ENCODE measurements at regions not wholly inside any gene's neighbourhood (a gene's known extent, or its start where the extent isn't known, plus 50 kb on each side); places are given as distances from the start of the nearest gene placed in this dataset.

DNA sequence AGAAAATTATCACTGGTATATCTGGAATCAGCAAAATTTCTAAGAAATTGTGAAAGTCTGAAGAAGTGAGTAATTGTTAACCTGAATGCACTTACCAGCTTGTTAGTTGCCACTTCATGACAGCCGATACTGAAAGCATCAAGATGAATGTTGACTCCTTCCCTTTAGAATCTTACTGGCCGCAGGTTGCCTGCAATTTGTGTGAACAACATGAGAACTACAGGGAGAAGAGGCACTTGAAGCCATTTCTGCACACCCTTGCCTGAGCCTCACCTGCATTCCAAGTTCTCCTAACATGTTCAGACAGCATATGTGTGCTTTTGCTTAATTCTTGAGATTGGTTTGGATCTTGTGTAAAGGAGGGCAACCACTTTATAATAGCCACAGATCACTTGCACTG, 59.2 kb upstream of the SSX2IP start:
- no peaks in the 10 kb centered on the region for H3K9me3 ChIP-seq
- no peaks in the 10 kb centered on the region for H3K4me1 ChIP-seq
- no peak overlapping the region for H3K27ac ChIP-seq
- H3K4me3 ChIP-seq: no peak overlapping the region
- no peaks in the 10 kb centered on the region for H3K36me3 ChIP-seq
- TF ChIP-seq CTCF (IDR thresholded peaks at IDR 0.05): no peak
- DNase-seq (no peak), ATAC-seq (peak; percentile 56)
- H3K27me3 ChIP-seq: peaks cover 0 to 21% of the 10 kb centered on the region in 2 donors
- intact Hi-C loops (cut with DNase I): no loop called here

DNA sequence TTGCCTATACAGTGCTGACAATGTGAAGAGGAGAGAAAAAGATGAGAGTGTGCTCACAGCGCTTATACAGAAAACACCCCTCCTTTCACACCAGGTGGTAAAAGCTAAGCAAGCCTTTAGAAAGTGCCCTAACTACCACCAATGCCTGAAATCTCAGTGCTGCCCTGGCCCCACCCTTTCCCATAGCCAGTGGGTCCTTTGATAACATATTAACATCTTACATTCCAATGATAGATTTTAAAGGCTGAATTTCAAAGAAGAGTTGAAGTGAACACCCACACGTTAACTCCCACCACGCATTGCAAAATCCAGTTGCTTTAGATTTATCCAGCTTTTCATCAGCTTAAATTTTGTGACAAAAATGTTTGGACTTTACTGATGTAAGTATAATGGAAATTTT, 58.1 kb upstream of the SSX2IP start:
- no peak overlapping the region for H3K4me3 ChIP-seq
- DNase-seq: no peak
- intact Hi-C loops (cut with DNase I): no loop called here
- H3K4me1 ChIP-seq: no peaks in the 10 kb centered on the region
- peaks cover 0 to 19% of the 10 kb centered on the region in 2 donors for H3K27me3 ChIP-seq
- no peaks in the 10 kb centered on the region for H3K9me3 ChIP-seq
- no peak for TF ChIP-seq CTCF (IDR thresholded peaks at IDR 0.05)
- ATAC-seq: no peak
- H3K36me3 ChIP-seq: no peaks in the 10 kb centered on the region
- H3K27ac ChIP-seq: no peak overlapping the region

GRCh38 chr1:84745857-84746256, 55.6 kb upstream of the SSX2IP start:
- ATAC-seq (no peak), DNase-seq (no peak)
- no peaks in the 10 kb centered on the region for H3K9me3 ChIP-seq
- no peaks in the 10 kb centered on the region for H3K36me3 ChIP-seq
- TF ChIP-seq CTCF (IDR thresholded peaks at IDR 0.05): no peak
- no peak overlapping the region for H3K4me3 ChIP-seq
- peaks cover 0 to 9% of the 10 kb centered on the region in 2 donors for H3K27me3 ChIP-seq
- H3K4me1 ChIP-seq: no peaks in the 10 kb centered on the region
- no peak overlapping the region for H3K27ac ChIP-seq
- intact Hi-C loops (cut with DNase I): no loop called here

- no peaks in the 10 kb centered on the region for H3K9me3 ChIP-seq
- DNase-seq (no peak), ATAC-seq (no peak)
- H3K36me3 ChIP-seq: no peaks in the 10 kb centered on the region
- no peaks in the 10 kb centered on the region for H3K4me1 ChIP-seq
- no peak for TF ChIP-seq CTCF (IDR thresholded peaks at IDR 0.05)
- intact Hi-C loops (cut with DNase I): no loop called here
- peaks cover 0 to 9% of the 10 kb centered on the region in 2 donors for H3K27me3 ChIP-seq
- no peak overlapping the region for H3K27ac ChIP-seq
- no peak overlapping the region for H3K4me3 ChIP-seq
Measured at GRCh38 chr1:84743896-84744295, 53.6 kb upstream of the SSX2IP start.

DNA sequence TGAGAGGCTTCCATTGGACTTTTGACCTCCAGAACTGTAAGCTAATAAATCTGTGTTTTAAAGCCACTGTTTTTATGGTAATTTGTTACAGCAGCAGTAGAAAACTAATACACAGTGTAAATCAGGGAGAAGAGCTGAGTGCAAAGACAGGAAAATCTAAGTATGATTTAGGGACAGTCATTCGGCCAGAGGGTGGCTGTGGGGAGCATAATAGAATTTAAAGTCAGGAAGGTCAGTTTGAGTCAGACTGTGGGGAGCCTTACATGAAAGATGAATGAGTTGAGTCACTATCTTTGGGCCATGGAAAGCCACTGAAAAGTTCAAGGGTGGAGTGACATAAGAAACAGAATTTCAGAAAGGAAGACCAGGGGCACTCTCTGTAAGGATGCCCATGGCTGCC, 52.4 kb upstream of the SSX2IP start:
- Histone ChIP-seq H3K9me3 (no peaks in the 10 kb centered on the region), H3K27ac (no peak overlapping the region), H3K36me3 (no peaks in the 10 kb centered on the region), H3K27me3 (peaks cover 0 to 2% of the 10 kb centered on the region in 2 donors), H3K4me3 (no peak overlapping the region), H3K4me1 (no peaks in the 10 kb centered on the region)
- TF ChIP-seq CTCF (IDR thresholded peaks at IDR 0.05): no peak
- no peak for ATAC-seq
- DNase-seq: no peak
- intact Hi-C loops (cut with DNase I): no loop called here

Data from left lung (tissue), 4 donors.